Stimulated activated CD4-positive, alpha-beta T cell treated with anti-CD3 and anti-CD28 coated beads, Interleukin-15, amount 100 ng/mL, for 1 hour (primary cell): ENCODE measurements at regions not wholly inside any gene's neighbourhood (a gene's known extent, or its start where the extent isn't known, plus 50 kb on each side); places are given as distances from the start of the nearest gene placed in this dataset.

Experiments
- DNase-seq, 2 donors: peaks; one replicate each; pipeline ENCODE4 v3.0.0-alpha.2; 2020; ENCODE audit warnings: low read depth in 1 of 2, low spot score in 1 of 2

DNA sequence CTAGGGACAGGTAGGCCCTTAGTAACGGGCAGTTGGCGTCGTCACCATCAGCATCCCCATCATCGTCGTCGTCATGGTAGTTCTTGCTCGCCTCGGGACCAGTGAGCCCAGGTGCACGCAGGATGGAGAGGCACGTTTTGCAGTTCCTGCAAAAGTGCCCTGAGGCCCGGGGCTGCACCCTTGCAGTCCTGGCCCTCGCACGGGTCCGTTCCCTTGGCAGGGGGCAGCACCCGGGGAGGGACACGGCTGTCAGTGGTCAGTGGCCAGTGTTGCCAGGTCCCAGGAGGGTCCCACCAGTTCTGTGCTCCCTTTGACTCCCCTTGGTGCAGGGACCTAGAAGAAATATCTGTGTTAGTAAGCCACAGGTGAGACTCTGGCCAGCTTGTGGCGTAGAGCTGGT lies 243.9 kb upstream of the CIBAR2 start:
- no peak for DNase-seq

DNA sequence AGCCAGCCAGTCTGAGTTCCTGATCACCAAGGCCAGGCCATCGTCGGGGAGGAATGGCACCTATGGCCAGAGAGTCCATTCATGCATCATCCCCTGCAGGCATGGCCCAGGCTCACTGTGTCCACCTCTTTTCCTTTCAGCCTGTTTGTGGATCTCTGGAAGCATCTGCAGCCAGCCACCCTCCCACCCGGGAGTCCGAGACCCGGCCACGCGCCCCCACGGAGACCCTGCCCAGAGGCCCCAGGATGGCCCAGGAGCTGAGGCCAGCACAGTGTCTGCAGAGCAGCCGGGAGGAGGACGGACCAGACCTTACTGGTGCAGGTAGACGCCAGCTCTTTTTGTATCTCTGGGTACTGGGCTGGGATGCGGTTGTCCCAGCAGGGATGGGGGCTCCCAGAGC lies 245.1 kb upstream of the CIBAR2 start:
- no peak for DNase-seq

DNA sequence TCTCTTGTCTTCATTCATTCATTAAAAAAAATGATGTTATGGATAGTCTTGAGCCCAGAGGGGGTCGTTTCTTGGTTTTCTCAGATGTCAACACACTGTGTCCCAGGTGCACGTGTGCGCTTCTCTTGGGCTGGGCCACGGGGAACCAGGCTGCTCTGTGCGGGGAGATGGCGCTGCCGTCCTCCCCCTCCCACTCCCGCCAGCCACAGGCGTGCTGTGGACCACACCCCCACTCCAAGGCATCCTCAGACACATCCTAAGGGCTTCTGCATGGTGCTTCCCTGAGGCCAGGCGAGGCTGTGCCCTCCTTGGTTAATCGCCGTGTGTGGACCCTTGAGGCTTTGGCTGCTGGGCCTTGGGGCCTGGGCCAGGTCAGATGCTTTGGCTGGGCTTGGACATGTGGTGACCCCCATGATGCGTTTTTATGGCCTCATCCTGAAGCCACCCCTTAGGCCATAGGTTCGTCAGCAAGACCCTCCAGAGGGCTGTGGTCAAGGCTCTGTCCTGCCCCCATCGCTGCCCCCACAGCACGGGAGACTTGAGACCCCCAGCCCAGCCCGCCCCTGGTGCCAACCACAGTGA lies 245.7 kb upstream of the CIBAR2 start:
- no peak for DNase-seq

DNA sequence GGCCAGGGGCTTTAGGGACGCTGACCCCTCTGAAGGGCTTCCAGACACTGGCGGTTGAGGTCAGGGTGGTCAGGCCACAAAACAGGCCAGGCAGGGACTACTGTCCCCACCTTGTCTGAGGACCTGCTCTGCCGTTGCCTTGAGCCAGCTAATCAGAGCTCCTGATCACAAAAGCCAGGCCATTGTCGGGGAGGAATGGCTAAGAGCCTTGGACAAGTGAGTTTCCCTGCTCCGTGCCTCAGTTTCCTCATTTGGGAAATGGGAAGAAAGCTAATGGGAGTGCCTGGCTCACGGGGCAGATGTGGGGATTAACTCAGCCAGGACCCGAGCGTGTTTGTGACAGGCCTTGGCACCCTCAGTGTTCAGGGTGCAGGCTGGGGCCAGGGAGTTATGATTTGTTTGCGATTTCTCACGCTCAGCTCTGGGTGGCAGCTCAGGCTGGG lies 246.5 kb upstream of the CIBAR2 start:
- no peak for DNase-seq

DNA sequence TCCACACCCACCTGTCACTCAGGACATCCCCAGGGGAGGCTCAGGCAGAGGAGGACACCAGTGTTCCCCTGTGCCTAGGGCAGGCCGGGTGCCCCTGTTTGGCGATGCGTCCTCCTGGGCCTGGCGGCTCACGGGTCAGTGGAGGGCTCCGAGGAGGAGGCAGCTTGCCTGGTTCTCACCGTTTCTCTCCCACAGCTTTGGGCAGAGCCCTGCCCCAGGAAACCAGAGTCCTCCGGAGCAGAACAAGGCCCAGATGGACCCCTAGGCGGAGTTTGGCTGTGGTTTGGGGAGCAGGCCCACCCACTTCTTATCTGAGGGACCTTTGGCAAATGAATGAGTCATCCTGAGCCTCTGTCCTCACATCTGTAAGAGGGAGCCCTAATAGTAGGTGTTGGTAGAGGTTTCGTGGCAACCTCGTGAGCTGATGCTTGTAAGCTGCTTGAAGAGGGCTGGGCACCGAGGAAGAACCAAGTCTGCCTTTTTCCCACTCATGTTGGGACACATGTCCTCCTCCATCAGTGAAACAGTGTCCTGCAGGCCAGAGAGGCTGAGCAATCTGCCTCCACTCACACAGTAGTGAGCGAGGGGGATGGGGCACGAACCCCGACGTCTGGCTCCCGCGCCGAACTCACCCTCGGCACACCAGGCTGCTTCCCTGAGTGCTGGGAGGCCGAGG lies 247.0 kb upstream of the CIBAR2 start:
- no peak for DNase-seq

DNA sequence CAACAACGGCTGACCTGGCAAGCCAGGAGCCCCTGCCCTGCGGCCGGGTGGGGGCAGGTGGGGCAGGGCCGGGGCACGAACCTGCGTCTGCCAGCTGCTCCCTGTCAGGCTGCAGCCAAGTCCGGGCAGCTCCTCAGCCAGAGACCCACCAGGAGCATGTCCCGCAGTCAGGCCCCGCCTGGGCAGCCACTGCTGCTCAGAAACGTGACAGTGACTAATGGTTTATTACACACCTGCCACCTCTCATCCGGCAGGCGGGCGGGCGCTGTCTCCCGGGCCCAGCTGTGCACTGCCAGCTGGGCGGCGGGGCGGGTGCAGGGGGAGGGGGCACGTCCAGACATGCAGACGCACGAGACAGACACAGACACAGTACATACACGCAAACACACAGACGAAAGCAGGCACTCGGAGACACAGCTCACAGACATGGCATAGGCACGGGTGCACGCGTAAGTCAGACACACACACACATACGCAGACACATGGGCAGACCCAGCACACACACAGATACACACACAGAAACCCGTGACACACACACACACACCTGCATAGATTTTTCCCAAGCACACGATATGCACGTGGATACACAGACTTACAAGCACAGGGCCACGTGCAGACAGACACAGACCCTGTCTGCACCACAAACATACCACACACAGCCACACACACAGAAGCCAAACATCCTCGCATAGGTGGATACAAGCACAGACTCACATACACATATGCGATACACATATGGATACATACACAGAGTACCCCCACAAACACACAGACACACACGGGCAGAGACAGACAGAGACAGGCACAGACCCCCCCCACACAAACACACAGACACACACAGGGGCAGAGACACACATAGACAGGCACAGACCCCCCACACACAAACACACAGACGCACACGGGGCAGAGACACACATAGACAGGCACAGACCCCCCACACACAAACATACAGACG lies 248.3 kb upstream of the CIBAR2 start:
- no peak for DNase-seq

DNA sequence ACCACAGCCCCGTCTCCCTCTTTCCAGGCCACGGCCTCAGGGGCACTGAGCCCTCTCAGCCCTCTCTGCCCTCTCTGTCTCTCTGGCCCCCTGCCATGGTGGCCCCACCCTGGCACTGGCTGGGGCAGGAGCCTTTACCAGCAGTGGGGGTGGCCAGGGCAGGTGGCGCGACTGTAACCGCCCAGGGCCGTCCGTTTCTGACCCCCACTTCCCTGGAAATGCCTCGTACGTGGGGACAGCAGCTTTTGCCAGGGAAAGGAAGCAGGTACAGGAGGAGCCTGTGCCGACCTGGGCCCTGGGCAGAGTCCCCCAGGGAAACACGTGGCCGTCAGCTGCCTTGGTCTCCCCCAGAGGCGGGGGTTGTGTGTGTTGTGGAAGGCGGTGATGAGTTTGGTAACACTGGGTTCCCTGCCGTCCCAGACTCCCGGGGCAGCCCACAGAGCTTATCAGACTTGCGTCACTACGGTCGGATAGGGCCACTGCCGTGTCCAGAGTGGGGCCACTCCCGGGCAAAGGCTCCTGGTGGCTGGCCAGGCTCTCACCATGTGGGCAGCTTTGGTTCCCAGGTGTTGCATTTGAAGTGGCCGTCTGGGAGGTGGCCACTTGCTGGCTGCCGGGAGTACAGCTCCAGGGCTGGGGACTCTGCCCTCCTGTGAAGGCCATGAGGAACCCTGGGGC lies 249.3 kb upstream of the CIBAR2 start:
- DNase-seq = no peak

DNA sequence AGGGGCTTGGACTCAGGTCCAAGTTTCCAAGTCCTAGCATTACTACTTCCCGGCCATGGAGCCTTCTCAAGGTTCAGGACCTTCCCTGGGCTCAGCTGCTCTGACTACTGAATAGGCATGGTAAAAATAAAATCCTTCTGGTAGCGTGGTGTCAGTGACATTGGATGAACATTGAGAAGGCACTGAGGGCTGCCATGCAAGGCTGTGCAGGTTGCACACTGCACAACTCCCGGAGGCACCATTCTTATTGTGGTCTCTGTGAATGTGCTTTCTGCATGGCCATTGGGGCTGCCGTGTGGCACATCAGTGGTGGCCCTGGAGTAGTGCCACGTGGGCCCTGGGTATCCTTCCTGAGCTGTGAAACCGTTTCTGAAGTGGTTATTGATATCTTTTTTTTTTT lies 250.2 kb upstream of the CIBAR2 start:
- no peak for DNase-seq

DNA sequence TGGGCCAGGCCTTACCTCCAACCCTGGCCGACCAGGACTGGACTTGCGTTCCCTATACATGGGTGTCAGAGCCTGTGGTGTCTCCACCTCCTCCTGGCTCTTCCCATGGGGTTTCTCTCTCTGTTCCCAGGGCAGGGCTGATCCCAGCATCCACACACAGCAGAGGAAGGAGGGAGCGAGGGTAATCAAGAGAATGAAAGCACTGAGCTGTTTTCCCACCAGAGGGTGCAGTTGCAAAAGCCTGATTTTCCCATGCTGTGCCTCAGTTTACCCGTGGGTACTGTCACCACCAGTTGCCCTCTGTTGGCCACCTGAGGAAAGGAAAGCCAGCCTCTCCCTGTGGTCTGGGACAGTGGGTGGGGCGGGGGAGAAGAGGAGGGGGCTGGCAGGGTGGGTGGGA lies 249.7 kb upstream of the GSE1 start:
- no peak for DNase-seq

DNA sequence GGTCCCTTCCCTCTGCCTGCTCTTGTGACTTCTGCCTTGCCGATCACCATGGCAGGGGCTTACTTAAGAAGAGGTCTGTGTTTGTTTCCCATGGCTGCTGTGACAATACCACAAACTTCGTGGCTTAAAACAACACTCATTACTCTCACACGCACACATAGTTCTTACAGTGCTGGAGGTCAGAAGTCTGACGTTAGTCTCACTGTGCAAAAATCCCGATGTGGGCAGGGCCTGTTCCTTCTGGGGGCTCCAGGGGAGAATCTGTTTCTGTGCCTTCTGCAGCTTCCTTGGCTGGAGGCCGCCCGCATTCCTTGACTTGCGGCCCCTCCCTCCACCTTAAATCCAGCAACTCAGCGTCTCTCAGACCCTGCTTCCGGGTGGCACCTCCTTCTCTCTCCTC lies 249.2 kb upstream of the GSE1 start:
- DNase-seq = no peak

DNA sequence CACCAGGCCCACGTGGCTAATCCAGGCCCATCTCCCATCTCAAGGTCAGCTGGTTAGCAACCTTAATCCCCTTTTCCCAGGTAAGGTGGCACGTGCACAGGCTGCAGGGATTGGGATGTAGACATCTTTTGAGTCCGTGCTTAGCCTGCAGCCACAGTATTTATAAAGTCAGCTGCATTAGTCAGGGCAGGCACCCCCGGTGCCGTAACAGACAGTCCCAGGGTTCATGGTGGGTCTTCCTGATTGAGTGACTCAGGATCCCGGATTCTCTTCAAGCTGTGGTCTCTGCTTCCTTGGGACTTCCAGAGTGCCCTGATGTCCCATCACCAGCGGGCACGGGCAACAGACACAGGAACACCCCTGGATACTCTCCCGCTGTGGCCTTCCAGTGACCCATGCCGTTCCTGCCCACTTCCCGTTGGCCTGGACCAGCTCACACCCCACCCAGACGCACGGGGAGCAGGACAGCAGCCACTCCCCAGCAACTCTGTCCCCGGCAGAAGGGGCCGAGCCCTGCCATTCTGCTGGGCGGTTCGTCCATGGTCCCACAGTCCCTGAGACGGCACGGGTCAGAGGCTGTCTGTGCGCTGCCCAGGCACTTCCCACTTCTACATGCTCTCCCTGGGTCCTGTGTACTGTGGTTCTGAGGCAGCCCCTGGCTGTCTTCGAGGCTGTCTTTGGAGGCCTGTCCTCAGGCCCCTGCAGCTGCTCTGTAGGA lies 248.6 kb upstream of the GSE1 start:
- DNase-seq = no peak

DNA sequence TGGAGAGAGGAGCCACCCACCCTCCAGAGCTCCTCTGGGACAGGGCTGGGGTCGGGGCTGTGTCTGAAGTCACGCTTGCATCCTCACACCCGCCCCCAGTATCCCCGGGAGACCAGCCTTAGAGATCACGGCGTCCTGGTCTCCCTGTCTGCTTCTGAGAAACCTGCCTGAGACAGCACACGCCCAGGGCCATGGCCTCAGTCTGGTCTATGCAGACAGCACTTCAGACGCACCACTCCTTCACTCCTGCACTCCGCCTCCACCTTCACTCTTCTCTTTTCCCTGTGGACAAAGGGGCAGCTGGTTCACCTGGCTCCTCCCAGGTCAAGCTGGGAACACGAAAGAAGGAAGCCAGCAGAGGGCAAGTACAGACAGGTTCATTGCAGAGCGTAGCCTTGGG lies 248.0 kb upstream of the GSE1 start:
- no peak for DNase-seq

DNA sequence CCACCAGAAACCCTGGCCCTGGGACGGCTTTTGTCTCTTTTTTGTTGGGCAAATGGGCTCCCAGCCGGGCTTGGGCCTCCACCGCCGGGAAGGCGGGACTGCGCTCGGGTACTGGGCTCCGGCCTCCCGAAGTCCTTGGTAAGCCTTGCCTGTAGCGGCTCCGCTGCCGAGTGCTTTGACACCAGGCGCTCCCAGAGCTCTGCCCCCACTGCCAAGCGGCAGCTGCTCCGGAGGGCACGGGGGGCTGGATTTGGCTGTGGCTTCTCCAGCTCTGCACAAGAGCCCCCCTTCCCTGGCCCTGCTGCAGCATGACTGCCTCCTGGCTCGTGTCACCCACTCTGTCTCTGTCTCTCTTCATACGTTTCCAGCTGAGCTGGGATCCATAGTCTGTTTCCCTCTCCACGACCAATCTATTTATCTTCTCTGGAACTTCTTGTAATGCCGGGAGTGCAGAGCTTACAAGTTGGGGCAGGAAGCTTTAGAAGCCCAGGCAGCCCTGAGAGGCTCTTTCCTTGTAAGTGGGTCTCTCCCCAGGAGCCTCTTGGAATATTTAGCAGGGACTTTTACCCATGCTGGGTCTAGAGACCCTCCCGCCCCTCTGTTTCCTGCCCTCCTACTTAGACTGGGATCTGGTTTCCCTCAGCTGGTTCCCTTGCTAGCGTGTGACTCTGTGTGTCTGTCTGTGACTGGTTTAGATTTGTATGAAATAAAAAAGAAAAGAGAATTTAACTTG lies 246.9 kb upstream of the GSE1 start:
- no peak for DNase-seq

DNA sequence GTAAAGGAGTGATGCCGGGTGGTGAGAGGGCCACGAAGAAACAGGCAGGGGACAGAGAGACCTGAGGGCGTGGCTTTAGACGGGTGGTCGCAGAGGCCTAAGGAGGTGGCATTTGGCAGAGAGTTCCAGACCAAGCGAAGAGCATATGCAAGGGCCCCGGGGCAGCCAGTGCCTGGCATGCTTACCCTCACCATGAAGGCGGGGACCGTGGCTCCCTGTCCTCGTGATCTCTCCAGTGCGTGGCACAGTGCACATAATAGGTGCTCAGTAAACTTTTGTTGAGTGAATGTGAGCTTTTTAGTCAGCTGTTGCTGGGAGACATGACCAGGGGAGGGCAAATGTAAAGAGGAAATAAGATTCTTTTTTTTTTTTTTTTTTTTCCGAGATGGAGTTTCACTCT lies 245.6 kb upstream of the GSE1 start:
- no peak for DNase-seq

DNA sequence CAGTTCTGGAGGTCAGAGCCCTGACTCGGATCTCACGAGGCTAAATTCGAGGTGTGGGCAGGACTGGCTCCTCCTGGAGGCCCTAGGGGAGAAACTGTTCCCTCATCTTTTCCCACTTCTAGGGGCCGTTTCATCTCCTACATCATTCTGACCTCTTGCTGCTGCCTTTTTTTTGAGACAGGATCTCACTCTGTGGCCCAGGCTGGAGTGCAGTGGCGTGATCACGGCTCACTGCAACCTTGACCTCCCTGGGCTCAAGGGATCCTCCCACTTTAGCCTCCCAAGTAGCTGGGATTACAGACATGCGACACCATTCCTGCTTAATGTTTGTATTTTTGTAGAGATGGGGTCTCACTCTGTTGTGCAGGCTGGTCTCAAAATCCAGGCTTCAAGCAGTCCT lies 244.1 kb upstream of the GSE1 start:
- no peak for DNase-seq

DNA sequence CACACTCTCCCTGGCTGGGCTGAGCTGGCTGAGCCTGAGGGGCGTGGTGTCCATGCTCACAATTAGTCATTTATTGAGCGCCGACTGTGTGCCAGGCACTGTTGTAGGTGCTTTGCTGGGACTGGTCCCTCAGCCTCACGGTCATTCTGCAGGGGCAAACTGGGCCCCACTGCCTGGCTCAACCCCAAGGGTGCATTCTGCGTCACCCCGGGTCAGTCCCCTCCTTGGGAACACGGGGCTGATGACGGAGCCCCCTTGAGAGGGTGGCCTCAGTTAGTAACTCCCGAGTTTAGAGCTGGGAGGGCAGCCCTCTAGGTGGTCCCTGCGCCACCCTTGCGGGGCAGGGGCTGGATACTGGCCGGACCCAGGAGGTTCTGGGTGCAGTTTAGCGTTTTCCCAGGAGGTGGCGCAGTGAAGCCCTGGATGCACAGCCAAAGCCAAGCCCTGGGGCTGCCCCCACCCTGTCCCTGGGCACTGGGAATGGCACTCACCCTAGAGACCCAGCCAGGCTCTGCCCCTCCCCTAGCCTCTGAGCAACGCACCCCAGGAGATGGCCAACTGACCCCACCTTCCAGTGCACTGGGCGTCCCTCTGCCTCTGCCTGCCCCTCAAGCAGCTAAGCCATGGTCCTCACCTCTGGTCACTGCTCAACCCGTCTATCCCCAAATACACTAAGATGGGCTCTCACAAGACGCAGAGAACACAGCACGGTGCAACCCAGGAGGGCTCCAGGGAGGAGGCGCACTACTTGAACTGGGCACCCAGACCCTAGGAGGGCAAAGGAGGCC lies 243.2 kb upstream of the GSE1 start:
- DNase-seq = peak in 1 of 2 donors; percentile 35

DNA sequence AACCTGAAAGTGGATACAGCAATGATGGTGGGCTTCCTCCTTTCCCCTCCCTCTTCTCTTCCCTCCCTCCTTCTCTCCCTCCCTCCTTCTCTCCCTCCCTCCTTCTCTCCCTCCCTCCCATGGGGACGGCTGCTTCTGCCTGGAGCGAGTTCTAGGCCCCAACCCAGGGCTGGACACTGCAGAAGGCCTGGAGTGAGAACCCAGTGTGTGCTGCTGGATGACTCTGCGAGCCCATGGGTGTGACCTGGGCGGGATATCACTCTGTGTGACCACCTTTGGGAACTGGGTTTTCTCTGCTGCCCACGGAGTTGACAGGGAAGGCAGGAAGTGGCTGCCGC lies 242.6 kb upstream of the GSE1 start:
- DNase-seq = no peak

DNA sequence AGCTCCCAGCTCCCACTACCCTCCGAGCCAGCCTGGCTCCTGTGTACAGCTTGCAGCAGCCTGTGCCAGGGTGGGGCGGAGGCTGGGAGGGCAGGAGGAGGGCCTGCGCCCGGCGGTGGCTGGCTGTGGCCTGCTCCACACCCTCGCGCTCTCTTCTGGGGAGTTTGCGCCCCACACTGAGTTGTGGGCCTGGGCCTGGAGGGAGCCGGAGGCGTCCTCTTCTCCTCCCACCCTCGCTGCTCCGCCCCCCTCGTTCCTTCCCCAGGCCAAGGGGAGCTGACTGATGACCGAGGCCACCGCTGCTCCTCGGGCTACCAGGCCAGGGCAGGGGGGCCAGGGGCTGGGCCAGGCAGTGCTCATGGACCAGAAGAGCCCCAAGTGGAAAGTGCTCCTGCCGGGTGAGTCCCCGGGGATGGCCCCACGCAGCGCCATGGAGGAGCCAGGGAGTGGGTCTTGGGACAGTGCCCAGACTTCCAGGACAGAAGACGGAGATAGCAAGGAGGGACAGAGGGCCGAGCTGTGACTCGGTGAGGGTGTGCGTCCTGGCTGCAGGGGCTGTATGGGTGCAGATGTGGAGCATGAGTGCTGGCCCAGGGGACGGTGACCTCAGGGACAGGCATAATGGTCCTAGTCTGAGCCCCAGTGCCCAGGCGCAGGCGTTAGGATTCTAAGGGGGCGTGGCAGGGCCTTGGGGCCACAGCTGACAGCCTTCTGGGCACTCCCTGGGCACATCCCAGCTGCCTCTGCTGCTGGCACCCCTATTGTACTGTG lies 242.1 kb upstream of the GSE1 start:
- DNase-seq = no peak

DNA sequence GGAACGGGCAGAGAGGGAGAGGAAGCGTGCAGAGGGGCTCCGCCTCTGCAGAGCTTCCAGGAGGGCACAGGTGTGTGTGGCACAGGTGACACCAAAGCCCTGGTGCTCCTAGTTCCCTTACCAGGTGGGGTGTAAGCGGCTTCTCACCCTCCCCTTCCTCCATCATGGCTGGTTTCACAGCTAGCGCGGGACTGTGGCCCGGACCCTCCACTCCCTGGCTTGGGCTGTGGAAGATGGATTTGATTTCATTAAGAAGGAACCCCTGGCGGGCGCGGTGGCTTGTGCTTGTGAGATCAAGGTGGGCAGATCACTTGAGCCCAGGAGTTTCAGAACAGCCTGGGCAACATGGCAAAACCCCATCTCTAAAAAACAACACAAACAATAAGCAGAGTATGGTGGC lies 241.2 kb upstream of the GSE1 start:
- no peak for DNase-seq
